ENCODE measurements at regions not wholly inside any gene's neighbourhood (a gene's known extent, or its start where the extent isn't known, plus 50 kb on each side); places are given as distances from the start of the nearest gene placed in this dataset.
A peak's percentile ranks its signal among the peaks of the same experiment; 100 is the strongest.

DNA sequence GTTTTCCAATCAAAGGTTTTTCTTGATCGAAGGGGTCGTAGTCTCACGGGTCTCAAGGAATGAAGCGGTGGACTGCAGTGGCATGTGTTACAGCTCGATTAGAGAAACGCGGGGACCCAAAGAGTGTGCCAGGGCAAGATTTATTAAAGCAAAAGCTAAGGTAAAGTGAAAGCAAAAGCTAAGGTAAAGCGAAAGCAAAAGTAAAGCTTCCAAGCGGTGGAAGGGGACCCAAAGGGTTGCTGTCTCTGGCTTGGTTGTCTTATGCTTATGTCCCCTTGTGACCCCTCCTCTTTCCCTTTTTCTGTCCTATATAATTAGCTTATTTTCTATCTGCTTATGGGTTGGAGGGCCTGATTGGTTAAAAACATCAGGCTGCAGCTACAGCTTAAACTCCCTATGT is 126.4 kb downstream of the TMSB4Y start:
- H3K27ac ChIP-seq (ENCODE audit: low read length): peak overlapping the region; percentile 77
- ATAC-seq (ENCODE audit: insufficient read depth, low read depth): peak; percentile 92
- no peaks in the 10 kb centered on the region for H3K27me3 ChIP-seq (ENCODE audit: insufficient read depth, low read length, poor library complexity)

DNA sequence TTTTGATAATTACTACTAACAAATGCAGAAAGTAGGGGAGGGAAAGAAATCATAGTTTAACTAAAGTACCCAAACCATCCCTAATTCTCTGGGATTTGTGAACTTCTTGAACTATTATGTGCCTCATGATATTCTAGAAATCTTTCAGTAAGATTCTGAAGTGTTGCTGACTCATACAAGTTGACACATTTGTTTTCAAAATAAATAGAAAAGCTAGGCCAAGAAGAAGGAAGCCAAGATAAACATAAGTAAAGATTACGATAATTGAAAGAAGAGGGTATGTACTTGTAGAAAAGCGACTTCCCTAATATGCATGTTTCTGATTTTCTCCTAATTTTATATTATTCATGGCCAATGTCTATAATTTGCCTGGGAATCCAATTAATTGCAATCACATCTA is 140.7 kb downstream of the TMSB4Y start:
- Histone ChIP-seq H3K4me1 (ENCODE audit: insufficient read depth, low read length) (peaks cover 16% of the 10 kb centered on the region), H3K36me3 (ENCODE audit: insufficient read depth, low read length) (no peaks in the 10 kb centered on the region), H3K9ac (ENCODE audit: low read depth, low read length) (no peak overlapping the region), H2AFZ (ENCODE audit: low read depth, low read length) (no peak overlapping the region), H3K4me3 (ENCODE audit: low read depth in 1 of 2, low read length in 2 of 2) (no peak overlapping the region), H3K27ac (ENCODE audit: low read length) (no peak overlapping the region), H3K79me2 (ENCODE audit: insufficient read depth, low read length) (no peaks in the 10 kb centered on the region), H3K27me3 (ENCODE audit: insufficient read depth, low read length, poor library complexity) (no peaks in the 10 kb centered on the region), H3K9me3 (ENCODE audit: insufficient read depth, low read length, severe bottlenecking) (no peaks in the 10 kb centered on the region), H4K20me1 (ENCODE audit: insufficient read depth, low read length) (no peaks in the 10 kb centered on the region), H3K4me2 (ENCODE audit: insufficient read depth, low read length) (no peak overlapping the region)
- TF ChIP-seq EZH2 (IDR thresholded peaks at IDR 0.05; ENCODE audit: borderline replicate concordance, low read depth, low read length, severe bottlenecking) (no peak), CTCF (IDR thresholded peaks at IDR 0.05; ENCODE audit: borderline replicate concordance, extremely low read depth, low read length, poor library complexity, severe bottlenecking) (no peak)
- no peak for DNase-seq
- ATAC-seq (ENCODE audit: insufficient read depth, low read depth): no peak

More for the DNA sequence above, 126.4 kb downstream of the TMSB4Y start:
- Histone ChIP-seq H3K79me2 (ENCODE audit: insufficient read depth, low read length) (no peaks in the 10 kb centered on the region), H3K4me3 (ENCODE audit: low read depth in 1 of 2, low read length in 2 of 2) (peak overlapping the region in 1 of 2 experiments; percentile 50; a peak in 2 of 4 replicates), H3K9me3 (ENCODE audit: insufficient read depth, low read length, severe bottlenecking) (no peaks in the 10 kb centered on the region), H3K9ac (ENCODE audit: low read depth, low read length) (peak overlapping the region; percentile 46), H3K36me3 (ENCODE audit: insufficient read depth, low read length) (no peaks in the 10 kb centered on the region), H4K20me1 (ENCODE audit: insufficient read depth, low read length) (no peaks in the 10 kb centered on the region), H3K4me2 (ENCODE audit: insufficient read depth, low read length) (peak overlapping the region; percentile 62), H2AFZ (ENCODE audit: low read depth, low read length) (peak overlapping the region; percentile 72), H3K4me1 (ENCODE audit: insufficient read depth, low read length) (peaks cover 16% of the 10 kb centered on the region)
- TF ChIP-seq EZH2 (IDR thresholded peaks at IDR 0.05; ENCODE audit: borderline replicate concordance, low read depth, low read length, severe bottlenecking) (no peak), CTCF (IDR thresholded peaks at IDR 0.05; ENCODE audit: borderline replicate concordance, extremely low read depth, low read length, poor library complexity, severe bottlenecking) (no peak)
- DNase-seq: peak; percentile 52

GRCh38 chrY:13845276-13845675 is 141.0 kb downstream of the VCY start:
- H3K4me3 ChIP-seq (ENCODE audit: low read depth in 1 of 2, low read length in 2 of 2): no peak overlapping the region
- DNase-seq (no peak), ATAC-seq (ENCODE audit: insufficient read depth, low read depth) (no peak)
- H3K9ac ChIP-seq (ENCODE audit: low read depth, low read length): no peak overlapping the region
- H3K9me3 ChIP-seq (ENCODE audit: insufficient read depth, low read length, severe bottlenecking): no peaks in the 10 kb centered on the region
- H3K4me2 ChIP-seq (ENCODE audit: insufficient read depth, low read length): no peak overlapping the region
- peaks cover 16% of the 10 kb centered on the region for H3K4me1 ChIP-seq (ENCODE audit: insufficient read depth, low read length)
- TF ChIP-seq EZH2 (IDR thresholded peaks at IDR 0.05; ENCODE audit: borderline replicate concordance, low read depth, low read length, severe bottlenecking) (no peak), CTCF (IDR thresholded peaks at IDR 0.05; ENCODE audit: borderline replicate concordance, extremely low read depth, low read length, poor library complexity, severe bottlenecking) (no peak)
- no peaks in the 10 kb centered on the region for H3K27me3 ChIP-seq (ENCODE audit: insufficient read depth, low read length, poor library complexity)
- H2AFZ ChIP-seq (ENCODE audit: low read depth, low read length): no peak overlapping the region
- no peaks in the 10 kb centered on the region for H4K20me1 ChIP-seq (ENCODE audit: insufficient read depth, low read length)
- no peak overlapping the region for H3K27ac ChIP-seq (ENCODE audit: low read length)
- H3K36me3 ChIP-seq (ENCODE audit: insufficient read depth, low read length): no peaks in the 10 kb centered on the region
- H3K79me2 ChIP-seq (ENCODE audit: insufficient read depth, low read length): no peaks in the 10 kb centered on the region

DNA sequence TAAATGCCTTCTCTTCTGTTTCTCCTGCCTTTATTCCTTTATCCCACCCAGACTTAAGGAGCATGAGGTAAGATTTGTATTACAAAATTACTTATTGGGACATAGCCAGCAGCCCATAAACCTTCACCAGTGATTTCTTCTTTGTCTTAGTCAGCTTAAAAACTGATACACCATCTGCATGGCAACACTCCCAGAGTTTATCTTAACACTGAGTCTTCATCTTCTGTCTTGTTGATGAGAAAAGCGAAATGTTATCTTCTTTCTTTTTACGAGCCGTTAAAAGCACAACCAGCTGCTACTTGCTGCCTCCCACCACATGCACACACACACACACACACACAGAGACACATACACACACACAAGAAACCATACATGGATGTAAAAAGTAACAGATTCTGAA is 116.7 kb downstream of the VCY start:
- TF ChIP-seq CTCF (IDR thresholded peaks at IDR 0.05; ENCODE audit: borderline replicate concordance, extremely low read depth, low read length, poor library complexity, severe bottlenecking) (no peak), EZH2 (IDR thresholded peaks at IDR 0.05; ENCODE audit: borderline replicate concordance, low read depth, low read length, severe bottlenecking) (no peak)
- ATAC-seq (ENCODE audit: insufficient read depth, low read depth): no peak

More for the DNA sequence above, 116.7 kb downstream of the VCY start:
- Histone ChIP-seq H3K9me3 (ENCODE audit: insufficient read depth, low read length, severe bottlenecking) (no peaks in the 10 kb centered on the region), H3K79me2 (ENCODE audit: insufficient read depth, low read length) (no peaks in the 10 kb centered on the region), H3K4me2 (ENCODE audit: insufficient read depth, low read length) (no peak overlapping the region), H3K4me1 (ENCODE audit: insufficient read depth, low read length) (no peaks in the 10 kb centered on the region), H3K27me3 (ENCODE audit: insufficient read depth, low read length, poor library complexity) (no peaks in the 10 kb centered on the region), H3K36me3 (ENCODE audit: insufficient read depth, low read length) (no peaks in the 10 kb centered on the region; the same call in 1 of the 2 replicates), H3K4me3 (ENCODE audit: low read depth in 1 of 2, low read length in 2 of 2) (no peak overlapping the region), H4K20me1 (ENCODE audit: insufficient read depth, low read length) (no peaks in the 10 kb centered on the region), H3K9ac (ENCODE audit: low read depth, low read length) (no peak overlapping the region), H3K27ac (ENCODE audit: low read length) (no peak overlapping the region), H2AFZ (ENCODE audit: low read depth, low read length) (no peak overlapping the region)
- DNase-seq: no peak

All from DND-41 (cell line).